HepG2 (cell line): ENCODE measurements at regions not wholly inside any gene's neighbourhood (a gene's known extent, or its start where the extent isn't known, plus 50 kb on each side); places are given as distances from the start of the nearest gene placed in this dataset.
A peak's percentile ranks its signal among the peaks of the same experiment; 100 is the strongest.

Experiments used
- HDAC1 ChIP-seq: sonication (generic); formaldehyde crosslinking; IDR thresholded peaks from 2 replicates; pipeline ENCODE4 v1.5.1; 2020; ENCODE audit warnings: mild to moderate bottlenecking, missing genetic modification reagents
- MAFF ChIP-seq: IDR thresholded peaks from 2 replicates; pipeline ENCODE4 v1.6.1; 2011; ENCODE audit warnings: low read depth, low read length, improper control_type of control experiment
- SNRNP70 ChIP-seq: fragments of 200-400 bp; formaldehyde crosslinking; IDR thresholded peaks from 2 replicates; pipeline ENCODE4 v1.6.1; 2017; ENCODE audit warnings: mild to moderate bottlenecking, low read depth, low read length, moderate library complexity
- TBX2 ChIP-seq: sonication (generic); formaldehyde crosslinking; IDR thresholded peaks from 2 replicates; pipeline ENCODE4 v1.5.0; 2020; ENCODE audit warnings: missing genetic modification reagents, mild to moderate bottlenecking, borderline replicate concordance
- ZBTB21 ChIP-seq: sonication (generic); formaldehyde crosslinking; IDR thresholded peaks from 2 replicates; pipeline ENCODE4 v1.4.0; 2020; ENCODE audit warnings: missing genetic modification reagents
- ZBTB38 ChIP-seq: sonication (generic); formaldehyde crosslinking; IDR thresholded peaks from 2 replicates; pipeline ENCODE4 v1.5.1; 2020; ENCODE audit warnings: mild to moderate bottlenecking, missing genetic modification reagents
- ZBTB7B ChIP-seq: sonication (generic); formaldehyde crosslinking; IDR thresholded peaks from 2 replicates; pipeline ENCODE4 v1.4.0; 2020; ENCODE audit warnings: missing genetic modification reagents
- ZNF282 ChIP-seq: fragments of 450-650 bp; IDR thresholded peaks from 2 replicates; pipeline ENCODE4 v1.6.1; 2018; ENCODE audit not compliant: partially characterized antibody
- ZNF296 ChIP-seq: sonication (generic); formaldehyde crosslinking; conservative IDR thresholded peaks from 2 replicates; pipeline ENCODE4 v1.5.0; 2020; ENCODE audit warnings: mild to moderate bottlenecking, missing genetic modification reagents
- ZNF30 ChIP-seq: sonication (generic); formaldehyde crosslinking; IDR thresholded peaks from 2 replicates; pipeline ENCODE4 v1.5.0; 2020; ENCODE audit warnings: mild to moderate bottlenecking, missing genetic modification reagents
- ZNF337 ChIP-seq: sonication (generic); formaldehyde crosslinking; IDR thresholded peaks from 2 replicates; pipeline ENCODE4 v1.5.1; 2020; ENCODE audit warnings: missing genetic modification reagents, low read depth, mild to moderate bottlenecking, borderline replicate concordance
- ZNF350 ChIP-seq: sonication (generic); formaldehyde crosslinking; IDR thresholded peaks from 2 replicates; pipeline ENCODE4 v1.4.0; 2020; ENCODE audit warnings: mild to moderate bottlenecking, low read depth, missing genetic modification reagents, borderline replicate concordance
- ZNF441 ChIP-seq: sonication (generic); formaldehyde crosslinking; IDR thresholded peaks from 2 replicates; pipeline ENCODE4 v1.7.0; 2021; ENCODE audit warnings: missing genetic modification reagents, borderline replicate concordance
- ZSCAN25 ChIP-seq: sonication (generic); formaldehyde crosslinking; IDR thresholded peaks from 2 replicates; pipeline ENCODE4 v1.8.0; 2022; ENCODE audit warnings: mild to moderate bottlenecking, missing genetic modification reagents
- TF ChIP-seq, protein P1 (sequence below): sonication (generic); formaldehyde crosslinking; IDR thresholded peaks from 2 replicates; pipeline ENCODE4 v1.4.0; 2020; ENCODE audit warnings: missing genetic modification reagents, borderline replicate concordance
- TF ChIP-seq, protein P2 (sequence below): sonication (generic); formaldehyde crosslinking; IDR thresholded peaks from 2 replicates; pipeline ENCODE4 v1.4.0; 2020; ENCODE audit warnings: missing genetic modification reagents
- TF ChIP-seq, protein P3 (sequence below): sonication (generic); formaldehyde crosslinking; IDR thresholded peaks from 2 replicates; pipeline ENCODE4 v1.4.0; 2020; ENCODE audit warnings: missing genetic modification reagents, mild to moderate bottlenecking, borderline replicate concordance
- TF ChIP-seq, protein P4 (sequence below): sonication (generic); formaldehyde crosslinking; IDR thresholded peaks from 2 replicates; pipeline ENCODE4 v1.4.0; 2020; ENCODE audit warnings: missing genetic modification reagents

DNA sequence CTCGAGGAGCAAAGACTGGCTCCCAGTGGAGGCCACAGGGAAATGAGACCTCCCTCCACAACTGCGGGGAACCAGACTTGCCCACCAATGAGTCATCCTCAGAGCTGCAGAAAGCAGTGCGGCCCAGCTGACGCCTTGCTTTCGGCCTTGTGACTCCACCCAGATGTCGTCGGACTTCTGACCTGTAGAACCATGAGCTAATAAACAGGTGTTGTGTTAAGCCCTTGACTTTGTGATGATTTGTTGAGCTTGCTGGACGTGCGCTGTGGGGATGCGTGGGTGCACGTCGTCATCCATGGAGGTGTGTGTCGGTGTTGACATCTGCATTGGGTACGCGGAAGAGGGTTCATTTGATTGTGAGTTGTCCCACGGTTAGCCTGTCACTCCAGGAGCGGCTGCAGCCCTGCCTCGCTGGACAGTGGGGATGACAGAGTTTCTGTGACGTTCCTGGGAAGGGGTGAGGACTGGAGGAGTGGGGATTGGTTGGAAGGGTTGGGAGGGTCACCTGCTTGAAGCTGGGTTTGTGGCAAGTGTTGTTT, 154.1 kb downstream of the SH3BP4 start (continued):
- TF ChIP-seq, protein P1, sequence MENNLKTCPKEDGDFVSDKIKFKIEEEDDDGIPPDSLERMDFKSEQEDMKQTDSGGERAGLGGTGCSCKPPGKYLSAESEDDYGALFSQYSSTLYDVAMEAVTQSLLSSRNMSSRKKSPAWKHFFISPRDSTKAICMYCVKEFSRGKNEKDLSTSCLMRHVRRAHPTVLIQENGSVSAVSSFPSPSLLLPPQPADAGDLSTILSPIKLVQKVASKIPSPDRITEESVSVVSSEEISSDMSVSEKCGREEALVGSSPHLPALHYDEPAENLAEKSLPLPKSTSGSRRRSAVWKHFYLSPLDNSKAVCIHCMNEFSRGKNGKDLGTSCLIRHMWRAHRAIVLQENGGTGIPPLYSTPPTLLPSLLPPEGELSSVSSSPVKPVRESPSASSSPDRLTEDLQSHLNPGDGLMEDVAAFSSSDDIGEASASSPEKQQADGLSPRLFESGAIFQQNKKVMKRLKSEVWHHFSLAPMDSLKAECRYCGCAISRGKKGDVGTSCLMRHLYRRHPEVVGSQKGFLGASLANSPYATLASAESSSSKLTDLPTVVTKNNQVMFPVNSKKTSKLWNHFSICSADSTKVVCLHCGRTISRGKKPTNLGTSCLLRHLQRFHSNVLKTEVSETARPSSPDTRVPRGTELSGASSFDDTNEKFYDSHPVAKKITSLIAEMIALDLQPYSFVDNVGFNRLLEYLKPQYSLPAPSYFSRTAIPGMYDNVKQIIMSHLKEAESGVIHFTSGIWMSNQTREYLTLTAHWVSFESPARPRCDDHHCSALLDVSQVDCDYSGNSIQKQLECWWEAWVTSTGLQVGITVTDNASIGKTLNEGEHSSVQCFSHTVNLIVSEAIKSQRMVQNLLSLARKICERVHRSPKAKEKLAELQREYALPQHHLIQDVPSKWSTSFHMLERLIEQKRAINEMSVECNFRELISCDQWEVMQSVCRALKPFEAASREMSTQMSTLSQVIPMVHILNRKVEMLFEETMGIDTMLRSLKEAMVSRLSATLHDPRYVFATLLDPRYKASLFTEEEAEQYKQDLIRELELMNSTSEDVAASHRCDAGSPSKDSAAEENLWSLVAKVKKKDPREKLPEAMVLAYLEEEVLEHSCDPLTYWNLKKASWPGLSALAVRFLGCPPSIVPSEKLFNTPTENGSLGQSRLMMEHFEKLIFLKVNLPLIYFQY (CRISPR knock-in tag): peak; percentile 51; the same call in 1 of the 2 replicates
- TF ChIP-seq ZNF296 (CRISPR knock-in tag): no peak
- no peak for TF ChIP-seq MAFF
- peak; percentile 44; the same call in 1 of the 2 replicates for TF ChIP-seq ZNF350 (CRISPR knock-in tag)
- peak; percentile 68 for TF ChIP-seq HDAC1 (CRISPR knock-in tag)
- no peak for TF ChIP-seq ZNF337 (CRISPR knock-in tag)
- no peak for TF ChIP-seq ZNF30 (CRISPR knock-in tag)
- TF ChIP-seq, protein P2, sequence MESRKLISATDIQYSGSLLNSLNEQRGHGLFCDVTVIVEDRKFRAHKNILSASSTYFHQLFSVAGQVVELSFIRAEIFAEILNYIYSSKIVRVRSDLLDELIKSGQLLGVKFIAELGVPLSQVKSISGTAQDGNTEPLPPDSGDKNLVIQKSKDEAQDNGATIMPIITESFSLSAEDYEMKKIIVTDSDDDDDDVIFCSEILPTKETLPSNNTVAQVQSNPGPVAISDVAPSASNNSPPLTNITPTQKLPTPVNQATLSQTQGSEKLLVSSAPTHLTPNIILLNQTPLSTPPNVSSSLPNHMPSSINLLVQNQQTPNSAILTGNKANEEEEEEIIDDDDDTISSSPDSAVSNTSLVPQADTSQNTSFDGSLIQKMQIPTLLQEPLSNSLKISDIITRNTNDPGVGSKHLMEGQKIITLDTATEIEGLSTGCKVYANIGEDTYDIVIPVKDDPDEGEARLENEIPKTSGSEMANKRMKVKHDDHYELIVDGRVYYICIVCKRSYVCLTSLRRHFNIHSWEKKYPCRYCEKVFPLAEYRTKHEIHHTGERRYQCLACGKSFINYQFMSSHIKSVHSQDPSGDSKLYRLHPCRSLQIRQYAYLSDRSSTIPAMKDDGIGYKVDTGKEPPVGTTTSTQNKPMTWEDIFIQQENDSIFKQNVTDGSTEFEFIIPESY: peak; percentile 46; the same call in 1 of the 2 replicates
- TF ChIP-seq ZBTB7B: peak; percentile 70; the same call in 1 of the 2 replicates
- peak; percentile 43; the same call in 1 of the 2 replicates for TF ChIP-seq ZNF441
- TF ChIP-seq, protein P3, sequence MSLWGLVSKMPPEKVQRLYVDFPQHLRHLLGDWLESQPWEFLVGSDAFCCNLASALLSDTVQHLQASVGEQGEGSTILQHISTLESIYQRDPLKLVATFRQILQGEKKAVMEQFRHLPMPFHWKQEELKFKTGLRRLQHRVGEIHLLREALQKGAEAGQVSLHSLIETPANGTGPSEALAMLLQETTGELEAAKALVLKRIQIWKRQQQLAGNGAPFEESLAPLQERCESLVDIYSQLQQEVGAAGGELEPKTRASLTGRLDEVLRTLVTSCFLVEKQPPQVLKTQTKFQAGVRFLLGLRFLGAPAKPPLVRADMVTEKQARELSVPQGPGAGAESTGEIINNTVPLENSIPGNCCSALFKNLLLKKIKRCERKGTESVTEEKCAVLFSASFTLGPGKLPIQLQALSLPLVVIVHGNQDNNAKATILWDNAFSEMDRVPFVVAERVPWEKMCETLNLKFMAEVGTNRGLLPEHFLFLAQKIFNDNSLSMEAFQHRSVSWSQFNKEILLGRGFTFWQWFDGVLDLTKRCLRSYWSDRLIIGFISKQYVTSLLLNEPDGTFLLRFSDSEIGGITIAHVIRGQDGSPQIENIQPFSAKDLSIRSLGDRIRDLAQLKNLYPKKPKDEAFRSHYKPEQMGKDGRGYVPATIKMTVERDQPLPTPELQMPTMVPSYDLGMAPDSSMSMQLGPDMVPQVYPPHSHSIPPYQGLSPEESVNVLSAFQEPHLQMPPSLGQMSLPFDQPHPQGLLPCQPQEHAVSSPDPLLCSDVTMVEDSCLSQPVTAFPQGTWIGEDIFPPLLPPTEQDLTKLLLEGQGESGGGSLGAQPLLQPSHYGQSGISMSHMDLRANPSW: no peak
- TF ChIP-seq ZBTB21: peak; percentile 88
- peak; percentile 47; the same call in 1 of the 2 replicates for TF ChIP-seq ZSCAN25 (CRISPR knock-in tag)
- TF ChIP-seq TBX2 (CRISPR knock-in tag): peak; percentile 84
- no peak for TF ChIP-seq SNRNP70
- no peak for TF ChIP-seq ZNF282
- TF ChIP-seq ZBTB38 (CRISPR knock-in tag): peak; percentile 98
- TF ChIP-seq, protein P4, sequence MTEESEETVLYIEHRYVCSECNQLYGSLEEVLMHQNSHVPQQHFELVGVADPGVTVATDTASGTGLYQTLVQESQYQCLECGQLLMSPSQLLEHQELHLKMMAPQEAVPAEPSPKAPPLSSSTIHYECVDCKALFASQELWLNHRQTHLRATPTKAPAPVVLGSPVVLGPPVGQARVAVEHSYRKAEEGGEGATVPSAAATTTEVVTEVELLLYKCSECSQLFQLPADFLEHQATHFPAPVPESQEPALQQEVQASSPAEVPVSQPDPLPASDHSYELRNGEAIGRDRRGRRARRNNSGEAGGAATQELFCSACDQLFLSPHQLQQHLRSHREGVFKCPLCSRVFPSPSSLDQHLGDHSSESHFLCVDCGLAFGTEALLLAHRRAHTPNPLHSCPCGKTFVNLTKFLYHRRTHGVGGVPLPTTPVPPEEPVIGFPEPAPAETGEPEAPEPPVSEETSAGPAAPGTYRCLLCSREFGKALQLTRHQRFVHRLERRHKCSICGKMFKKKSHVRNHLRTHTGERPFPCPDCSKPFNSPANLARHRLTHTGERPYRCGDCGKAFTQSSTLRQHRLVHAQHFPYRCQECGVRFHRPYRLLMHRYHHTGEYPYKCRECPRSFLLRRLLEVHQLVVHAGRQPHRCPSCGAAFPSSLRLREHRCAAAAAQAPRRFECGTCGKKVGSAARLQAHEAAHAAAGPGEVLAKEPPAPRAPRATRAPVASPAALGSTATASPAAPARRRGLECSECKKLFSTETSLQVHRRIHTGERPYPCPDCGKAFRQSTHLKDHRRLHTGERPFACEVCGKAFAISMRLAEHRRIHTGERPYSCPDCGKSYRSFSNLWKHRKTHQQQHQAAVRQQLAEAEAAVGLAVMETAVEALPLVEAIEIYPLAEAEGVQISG (CRISPR knock-in tag): no peak
